SK-N-SH (cell line): ENCODE measurements at regions not wholly inside any gene's neighbourhood (a gene's known extent, or its start where the extent isn't known, plus 50 kb on each side); places are given as distances from the start of the nearest gene placed in this dataset.

Source experiments
- CTCF ChIA-PET: fragments of 300-600, 350-600 bp; formaldehyde crosslinking; extraction: SDS; loops from one replicate; lab custom pipeline; 2021; lab: Yijun Ruan, JAX
- POLR2A ChIA-PET: fragments of 350-600 bp; sonication (Branson Sonifier 250); formaldehyde crosslinking; extraction: SDS; loops from one replicate; lab custom pipeline; 2020; ENCODE audit warnings: antibody characterized with exemption, inconsistent platforms; lab: Yijun Ruan, JAX
- DNase-seq: peaks from one replicate; pipeline ENCODE4 v3.0.0; 2012
- H2AFZ ChIP-seq: fragments of 200-600 bp; sonication (generic); 2 replicates; pipeline ENCODE4 v1.8.1; 2016; ENCODE audit warnings: antibody characterized with exemption, mild to moderate bottlenecking, low read depth
- H3F3A ChIP-seq: fragments of 200-600 bp; sonication (generic); replicated peaks from 2 replicates; pipeline ENCODE3; 2016; ENCODE audit warnings: antibody characterized with exemption, mild to moderate bottlenecking; ENCODE audit not compliant: insufficient read depth
- H3K27ac ChIP-seq, 2 experiments: fragments of 200-500 bp in 1 of 2; fragments of 200-600 bp in 1 of 2; sonication (Bioruptor generic) in 1 of 2; sonication (generic), shearing (Covaris generic) in 1 of 2; 2 replicates each; pipeline versions ENCODE4 v1.5.1 to v1.6.1; 2014 to 2016; ENCODE audit warnings: low read depth in 2 of 2, inconsistent platforms in 1 of 2, low read length in 1 of 2, mild to moderate bottlenecking in 1 of 2, mixed read lengths in 1 of 2
- H3K27me3 ChIP-seq: fragments of 200-600 bp; sonication (generic), shearing (Covaris generic); 2 replicates; pipeline ENCODE4 v1.6.1; 2016; ENCODE audit warnings: mixed run types; ENCODE audit not compliant: insufficient read depth
- H3K36me3 ChIP-seq, 2 experiments: fragments of 200-500 bp in 1 of 2; fragments of 200-600 bp in 1 of 2; sonication (Bioruptor generic) in 1 of 2; sonication (generic) in 1 of 2; replicated peaks in 1 of 2; 2 replicates each; pipeline versions ENCODE3 to v1.5.1; 2014 to 2016; ENCODE audit warnings: low read length in 1 of 2, mild to moderate bottlenecking in 1 of 2; ENCODE audit not compliant: insufficient read depth in 2 of 2, control insufficient read depth in 1 of 2
- H3K4me1 ChIP-seq, 2 experiments: fragments of 200-500 bp in 1 of 2; fragments of 200-600 bp in 1 of 2; sonication (Bioruptor generic) in 1 of 2; sonication (generic), shearing (Covaris generic) in 1 of 2; 2 replicates each; pipeline versions ENCODE4 v1.5.1 to v1.6.1; 2014 to 2016; ENCODE audit warnings: low read depth in 1 of 2, low read length in 1 of 2, mixed run types in 1 of 2; ENCODE audit not compliant: insufficient read depth in 2 of 2, control insufficient read depth in 1 of 2
- H3K4me2 ChIP-seq: fragments of 200-600 bp; sonication (generic), shearing (Covaris generic); 2 replicates; pipeline ENCODE4 v1.6.1; 2017; ENCODE audit warnings: mixed run types
- H3K4me3 ChIP-seq, 2 experiments: fragments of 200-500 bp in 1 of 2; fragments of 200-600 bp in 1 of 2; sonication (Bioruptor generic) in 1 of 2; sonication (generic), shearing (Covaris generic) in 1 of 2; 2 replicates each; pipeline versions ENCODE4 v1.5.1 to v1.8.1; 2014 to 2016; ENCODE audit warnings: low read depth in 2 of 2, inconsistent platforms in 1 of 2, low read length in 1 of 2, mild to moderate bottlenecking in 1 of 2, mixed read lengths in 1 of 2, moderate library complexity in 1 of 2
- H3K79me2 ChIP-seq: fragments of 200-600 bp; sonication (generic); 2 replicates; pipeline ENCODE4 v1.8.1; 2017; ENCODE audit warnings: mild to moderate bottlenecking; ENCODE audit not compliant: insufficient read depth
- H3K9ac ChIP-seq: fragments of 200-600 bp; sonication (generic); 2 replicates; pipeline ENCODE4 v1.6.1; 2017; ENCODE audit warnings: mixed run types
- H3K9me2 ChIP-seq: fragments of 200-600 bp; sonication (generic); 2 replicates; pipeline ENCODE4 v1.6.1; 2017; ENCODE audit warnings: mixed run types
- H3K9me3 ChIP-seq: fragments of 200-600 bp; sonication (generic); 2 replicates; pipeline ENCODE4 v1.6.1; 2017; ENCODE audit warnings: mixed run types, mild to moderate bottlenecking, moderate library complexity
- H4K20me1 ChIP-seq: fragments of 200-600 bp; sonication (generic); 2 replicates; pipeline ENCODE4 v1.6.1; 2017; ENCODE audit warnings: mild to moderate bottlenecking, mixed run types; ENCODE audit not compliant: insufficient read depth
- ELF1 ChIP-seq: IDR thresholded peaks from 2 replicates; pipeline ENCODE4 v1.4.0; 2012
- EZH2phosphoT487 ChIP-seq: fragments of 200-600 bp; sonication (generic); IDR thresholded peaks from 2 replicates; pipeline ENCODE4 v1.6.1; 2017; ENCODE audit warnings: low read depth, mixed run types, mild to moderate bottlenecking, antibody characterized with exemption, moderate library complexity, borderline replicate concordance
- FOSL2 ChIP-seq: IDR thresholded peaks from 2 replicates; pipeline ENCODE4 v1.4.0; 2012; ENCODE audit warnings: low read depth, mild to moderate bottlenecking, moderate library complexity, borderline replicate concordance
- FOXJ3 ChIP-seq: sonication (generic); formaldehyde crosslinking; IDR thresholded peaks from 2 replicates; pipeline ENCODE4 v1.5.1; 2020; ENCODE audit warnings: mild to moderate bottlenecking, missing genetic modification reagents
- FOXM1 ChIP-seq: IDR thresholded peaks from 2 replicates; pipeline ENCODE4 v1.4.0; 2012; ENCODE audit warnings: low read depth, mild to moderate bottlenecking
- JUND ChIP-seq: IDR thresholded peaks from 2 replicates; pipeline ENCODE4 v1.4.0; 2012
- NRF1 ChIP-seq: IDR thresholded peaks from 2 replicates; pipeline ENCODE4 v1.6.1; 2012; ENCODE audit warnings: low read depth, mild to moderate bottlenecking, low read length
- POLR2AphosphoS5 ChIP-seq: IDR thresholded peaks from 2 replicates; pipeline ENCODE4 v1.6.1; 2012; ENCODE audit warnings: low read depth, low read length
- REST ChIP-seq: IDR thresholded peaks from 2 replicates; pipeline ENCODE4 v1.6.1; 2012; ENCODE audit warnings: mild to moderate bottlenecking, low read depth, low read length, moderate library complexity
- RXRA ChIP-seq: IDR thresholded peaks from 2 replicates; pipeline ENCODE4 v1.4.0; 2012; ENCODE audit warnings: low read depth, mild to moderate bottlenecking, borderline replicate concordance
- SMC3 ChIP-seq: IDR thresholded peaks from 2 replicates; pipeline ENCODE4 v1.6.1; 2012; ENCODE audit warnings: low read depth, low read length, improper control_type of control experiment
- TAF1 ChIP-seq: IDR thresholded peaks from 2 replicates; pipeline ENCODE4 v1.6.1; 2012; ENCODE audit warnings: low read depth, mild to moderate bottlenecking, low read length, moderate library complexity, borderline replicate concordance
- TCF12 ChIP-seq: IDR thresholded peaks from 2 replicates; pipeline ENCODE4 v1.4.0; 2012
- ZBTB33 ChIP-seq: IDR thresholded peaks from 2 replicates; pipeline ENCODE4 v1.4.0; 2012; ENCODE audit warnings: low read depth, borderline replicate concordance

GRCh38 chr2:39913648-39914461 is 134.8 kb upstream of the THUMPD2 start (continued):
- TF ChIP-seq REST = no peak
- TF ChIP-seq FOXJ3 (CRISPR knock-in tag) = no peak
- no peak for TF ChIP-seq ELF1
- no peak for TF ChIP-seq JUND
- TF ChIP-seq EZH2phosphoT487 = no peak
- no peak for TF ChIP-seq TAF1

GRCh38 chr2:39902103-39902502 is 123.0 kb upstream of the THUMPD2 start:
- POLR2A ChIA-PET = no interaction called here
- CTCF ChIA-PET = interaction anchor here (2.3 kb wide), 1 partner anchor 11 kb away, joined by 7 read pairs; no protein-coding TSS in a partner anchor
- no peak for TF ChIP-seq FOXJ3 (CRISPR knock-in tag)
- TF ChIP-seq RXRA = no peak
- TF ChIP-seq EZH2phosphoT487 = no peak
- TF ChIP-seq POLR2AphosphoS5 = no peak
- no peak for TF ChIP-seq FOSL2
- no peak for TF ChIP-seq NRF1
- TF ChIP-seq FOXM1 = no peak
- TF ChIP-seq ZBTB33 = no peak
- TF ChIP-seq SMC3 = no peak
- TF ChIP-seq TCF12 = no peak
- TF ChIP-seq, all 33 proteins: peak for 0
- no peak overlapping the region for H2AFZ ChIP-seq
- no peaks in the 10 kb centered on the region for H3K4me1 ChIP-seq
- H3K36me3 ChIP-seq = no peaks in the 10 kb centered on the region
- no peak overlapping the region for H3K4me2 ChIP-seq
- no peak overlapping the region for H3K9ac ChIP-seq
- no peaks in the 10 kb centered on the region for H3K27me3 ChIP-seq
- H3F3A ChIP-seq = no peaks in the 10 kb centered on the region
- no peaks in the 10 kb centered on the region for H3K9me2 ChIP-seq
- no peaks in the 10 kb centered on the region for H3K9me3 ChIP-seq
- no peaks in the 10 kb centered on the region for H3K79me2 ChIP-seq
- H3K27ac ChIP-seq = no peak overlapping the region
- H3K4me3 ChIP-seq = no peak overlapping the region
- DNase-seq = no peak
- H4K20me1 ChIP-seq = no peaks in the 10 kb centered on the region
